Non-pigmented ciliary epithelial cell (primary cell): ENCODE measurements at regions not wholly inside any gene's neighbourhood (a gene's known extent, or its start where the extent isn't known, plus 50 kb on each side); places are given as distances from the start of the nearest gene placed in this dataset.
A peak's percentile ranks its signal among the peaks of the same experiment; 100 is the strongest.

Experiments used
- DNase-seq: peaks from one replicate; pipeline ENCODE4 v3.0.0-alpha.2; 2010; ENCODE audit warnings: low read depth

- DNase-seq: no peak
Measured at GRCh38 chrX:38887222-38887621, 86.0 kb downstream of the MID1IP1 start.

- no peak for DNase-seq
Measured at GRCh38 chrX:38890326-38890725, 89.1 kb downstream of the MID1IP1 start.

GRCh38 chrX:38890963-38891362, 89.7 kb downstream of the MID1IP1 start:
- DNase-seq: no peak

GRCh38 chrX:38891641-38892413, 90.6 kb downstream of the MID1IP1 start:
- no peak for DNase-seq

GRCh38 chrX:38893441-38893840, 92.2 kb downstream of the MID1IP1 start:
- DNase-seq: no peak

GRCh38 chrX:38895775-38896174, 94.5 kb downstream of the MID1IP1 start:
- DNase-seq: no peak

- DNase-seq: no peak
Measured at GRCh38 chrX:38896724-38897298, 95.6 kb downstream of the MID1IP1 start.

GRCh38 chrX:38898261-38898660, 97.0 kb downstream of the MID1IP1 start:
- DNase-seq: no peak

- no peak for DNase-seq
Measured at GRCh38 chrX:38899650-38900049, 98.4 kb downstream of the MID1IP1 start.

- no peak for DNase-seq
Measured at GRCh38 chrX:38900719-38901118, 99.5 kb downstream of the MID1IP1 start.

GRCh38 chrX:38902972-38903492, 101.8 kb downstream of the MID1IP1 start:
- no peak for DNase-seq

GRCh38 chrX:38916801-38917200, 115.5 kb downstream of the MID1IP1 start:
- DNase-seq: no peak

- no peak for DNase-seq
Measured at GRCh38 chrX:38917954-38918353, 116.7 kb downstream of the MID1IP1 start.

- DNase-seq: no peak
Measured at GRCh38 chrX:38919202-38919601, 117.9 kb downstream of the MID1IP1 start.

- DNase-seq: no peak
Measured at GRCh38 chrX:38919853-38920528, 118.7 kb downstream of the MID1IP1 start.

- DNase-seq: no peak
Measured at GRCh38 chrX:38923451-38923969, 122.3 kb downstream of the MID1IP1 start.

GRCh38 chrX:38927592-38927991, 126.3 kb downstream of the MID1IP1 start:
- no peak for DNase-seq

GRCh38 chrX:38929966-38930421, 128.7 kb downstream of the MID1IP1 start:
- peak; percentile 10 for DNase-seq

- DNase-seq: no peak
Measured at GRCh38 chrX:38930474-38930873, 129.2 kb downstream of the MID1IP1 start.

GRCh38 chrX:38935561-38935960, 134.3 kb downstream of the MID1IP1 start:
- DNase-seq: no peak

- no peak for DNase-seq
Measured at GRCh38 chrX:38937400-38937799, 136.1 kb downstream of the MID1IP1 start.

- DNase-seq: no peak
Measured at GRCh38 chrX:38937926-38938325, 136.7 kb downstream of the MID1IP1 start.

GRCh38 chrX:38939067-38939466, 137.8 kb downstream of the MID1IP1 start:
- no peak for DNase-seq
